IPS DF 4.7 (cell line): ENCODE measurements at regions not wholly inside any gene's neighbourhood (a gene's known extent, or its start where the extent isn't known, plus 50 kb on each side); places are given as distances from the start of the nearest gene placed in this dataset.
"Not testable (repeated sequence)": the region's sequence is repeated elsewhere in the genome, so short reads cannot be mapped to it uniquely, and the experiment has no call there.

Source experiments
- DNase-seq: peaks from one replicate; pipeline ENCODE4 v3.0.0-alpha.2; 2013; ENCODE audit warnings: low spot score; ENCODE audit errors: extremely low read depth

DNA sequence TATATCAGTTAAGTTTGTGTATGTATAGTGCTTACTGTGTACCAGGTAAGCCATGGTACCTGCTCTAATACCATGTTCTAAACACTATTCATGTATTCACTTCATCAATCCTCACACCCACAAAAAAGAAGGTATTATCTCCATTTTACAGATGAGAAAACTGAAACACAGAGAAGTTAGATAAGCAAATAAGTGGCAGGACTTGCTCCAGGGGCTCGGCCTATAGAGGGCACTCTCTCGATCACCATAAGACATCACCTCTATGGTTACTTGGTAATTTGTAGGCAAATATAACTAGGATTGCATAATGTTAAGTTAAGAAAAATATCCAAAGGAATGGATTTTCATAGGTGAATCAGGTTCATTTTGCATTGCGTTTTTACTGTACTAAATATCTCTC, 118.1 kb upstream of the FN1 start:
- no peak for DNase-seq

DNA sequence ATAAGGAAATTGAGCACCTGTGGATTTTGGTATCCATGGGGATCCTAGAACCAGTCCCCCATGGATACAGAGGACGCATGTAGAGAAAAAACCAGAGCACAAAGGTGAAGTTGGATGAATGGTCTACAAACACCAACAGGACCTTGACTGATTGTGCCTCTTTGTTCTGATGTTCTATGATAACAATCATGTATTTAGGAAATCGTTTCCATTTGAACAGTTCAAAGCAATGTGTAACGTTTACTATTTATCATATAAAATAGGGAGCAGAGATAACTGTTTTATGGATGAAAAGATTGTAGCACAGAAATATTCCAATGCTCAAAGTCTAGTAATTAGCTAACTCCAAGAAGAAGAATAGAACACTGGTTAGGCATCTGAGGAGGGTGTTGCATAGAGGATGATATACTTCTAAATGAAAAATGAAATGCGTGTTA, 116.3 kb upstream of the FN1 start:
- DNase-seq, result no peak

DNA sequence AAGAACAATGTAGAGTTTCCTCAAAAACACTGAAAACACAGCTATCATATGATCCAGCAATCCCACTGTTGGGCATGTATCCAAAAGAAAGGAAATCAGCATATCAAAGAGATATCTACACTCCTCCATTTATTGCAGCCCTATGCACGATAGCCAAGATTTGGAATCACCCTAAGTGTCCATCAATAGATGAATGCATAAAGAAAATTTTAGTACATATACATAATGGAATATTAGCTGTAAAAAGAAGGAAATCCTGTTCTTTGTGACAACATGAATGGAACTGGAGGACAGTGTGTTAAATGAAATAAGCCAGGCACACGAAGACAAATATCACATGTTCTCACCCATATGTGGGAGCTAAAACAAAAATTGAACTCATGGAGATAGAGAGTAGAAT, 114.5 kb upstream of the FN1 start:
- no peak for DNase-seq

DNA sequence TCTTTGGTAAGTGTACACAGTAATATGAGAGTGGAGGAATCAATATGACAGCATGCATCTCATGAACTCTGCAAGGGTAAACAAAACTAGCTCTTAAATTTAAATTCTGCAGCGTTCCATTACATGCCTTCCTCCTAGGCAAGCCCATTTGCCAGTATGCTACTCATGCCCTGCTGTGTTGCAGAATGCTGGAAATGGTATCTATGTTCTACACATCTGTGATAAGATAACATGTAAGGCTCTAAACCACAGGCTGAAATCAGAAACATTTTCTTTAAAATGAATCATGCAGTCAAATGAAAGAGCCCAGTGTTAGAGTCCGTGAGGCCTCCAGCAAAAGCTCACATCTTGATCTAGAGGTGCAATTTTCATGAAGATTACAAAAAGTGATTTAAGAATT, 112.8 kb upstream of the FN1 start:
- no peak for DNase-seq

DNA sequence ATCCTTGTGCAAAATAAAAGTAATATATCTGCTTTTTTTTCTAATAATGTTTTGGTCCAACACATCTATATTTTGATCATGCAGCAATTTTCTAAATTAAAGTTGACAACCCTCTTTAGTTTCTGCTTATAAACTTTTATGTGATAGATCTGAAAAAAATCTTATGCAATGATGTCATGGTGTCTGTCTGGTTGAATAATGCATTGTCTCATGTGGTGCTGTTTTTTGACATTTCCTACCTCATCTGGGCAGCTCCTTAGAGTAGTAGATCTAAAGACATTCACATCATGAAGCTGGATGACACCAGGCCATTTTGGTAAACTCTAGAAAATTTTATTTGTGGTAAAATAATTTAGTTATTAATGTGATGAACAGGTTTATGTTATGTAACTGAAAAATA, 106.8 kb upstream of the FN1 start:
- no peak for DNase-seq

DNA sequence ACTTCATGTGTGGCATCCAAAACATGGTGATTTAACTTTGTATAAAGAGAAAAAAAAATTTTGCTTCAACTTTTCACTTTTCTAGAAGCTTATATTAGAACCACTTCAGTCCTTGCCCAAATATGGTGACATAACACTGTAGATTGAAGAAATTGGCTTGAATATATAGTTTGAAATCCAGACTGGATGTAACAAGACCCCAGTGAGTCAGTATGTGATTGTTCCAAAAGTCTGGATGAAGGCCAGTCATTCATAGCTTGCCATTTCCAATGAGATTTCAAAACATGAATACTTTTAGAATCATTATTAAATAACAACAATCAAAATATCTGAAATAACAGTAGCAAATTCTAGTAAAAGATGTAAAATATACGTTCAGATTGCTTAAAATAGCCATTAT, 104.8 kb upstream of the FN1 start:
- no peak for DNase-seq

DNA sequence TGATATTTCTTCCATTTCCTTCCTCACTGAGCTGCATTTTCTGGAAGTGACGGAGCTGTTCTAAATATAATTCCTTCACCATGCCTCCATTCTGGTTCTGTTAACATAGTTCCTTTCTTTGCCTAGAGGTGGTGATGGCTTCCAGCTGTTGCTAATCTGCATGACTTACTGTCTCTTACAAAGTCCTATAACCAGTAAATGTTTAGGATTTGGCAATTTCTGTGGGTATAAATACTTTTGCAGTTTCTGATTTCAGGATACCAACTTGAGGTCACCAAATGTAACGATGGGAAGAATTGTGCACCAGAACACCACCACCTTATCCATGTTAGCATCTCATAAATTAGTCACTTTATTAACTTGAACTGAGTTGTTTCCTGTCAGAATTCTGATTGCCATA, 101.7 kb upstream of the FN1 start:
- DNase-seq, result no peak

DNA sequence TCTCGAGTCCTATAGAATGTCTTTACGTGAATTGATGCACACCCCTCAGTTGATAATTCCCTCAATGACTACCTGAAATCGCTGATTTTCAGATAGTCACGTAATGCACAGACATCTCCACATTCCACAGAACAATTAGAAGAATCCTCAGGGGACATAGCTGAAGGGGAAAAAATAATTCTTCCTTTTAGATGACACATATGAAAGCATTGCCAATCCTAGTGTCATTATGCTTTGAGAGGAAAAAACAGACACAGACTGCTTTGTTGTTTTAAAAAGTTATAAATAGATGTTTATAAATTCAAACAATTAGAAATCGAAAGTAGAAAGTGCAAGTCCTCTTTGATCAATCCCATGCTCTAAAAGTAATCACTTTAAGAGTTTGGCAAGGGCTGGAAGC, 100.6 kb upstream of the FN1 start:
- DNase-seq, result no peak

DNA sequence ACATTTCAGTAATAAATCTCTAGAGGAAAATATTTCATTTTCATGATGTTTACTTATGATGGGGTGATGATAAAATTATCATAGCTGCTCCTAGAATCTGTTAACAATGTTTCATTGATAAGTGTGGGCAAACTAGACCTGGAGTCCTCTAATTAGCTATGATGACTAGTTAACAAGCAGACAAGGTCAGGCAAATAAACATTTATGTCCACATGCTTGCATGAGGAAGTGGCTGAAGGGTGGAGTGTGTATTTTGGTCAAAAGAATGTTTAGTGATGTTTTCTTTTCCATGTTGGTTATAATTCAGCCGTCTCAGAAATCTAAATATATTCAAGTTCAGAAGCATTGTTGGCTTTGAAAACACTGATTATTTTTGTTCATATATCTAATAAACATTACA, 99.9 kb upstream of the FN1 start:
- DNase-seq, result no peak

DNA sequence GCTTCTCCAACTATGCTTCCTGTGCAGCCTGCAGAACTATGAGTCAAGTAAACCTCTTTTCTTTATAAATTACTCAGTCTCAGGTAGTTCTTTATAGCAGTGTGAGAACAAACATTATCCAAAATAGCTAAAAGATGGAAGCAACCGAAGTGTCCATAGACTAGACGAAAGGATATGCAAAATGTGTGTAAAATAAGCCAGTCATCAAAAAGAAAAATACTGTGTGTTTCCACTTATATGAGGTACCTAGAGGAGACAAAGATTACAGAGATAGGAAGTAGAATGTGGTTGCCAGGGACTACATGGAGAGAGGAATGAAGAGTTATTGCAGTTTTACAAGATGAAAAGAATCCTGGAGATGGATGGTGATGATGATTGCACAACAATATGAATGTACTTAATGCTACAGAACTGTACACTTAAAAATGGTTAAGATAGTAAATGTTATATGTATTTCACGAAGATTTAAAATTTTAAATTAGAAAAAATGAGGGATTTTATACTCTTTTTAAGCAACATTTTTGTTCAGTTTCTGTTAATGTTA, 99.3 kb upstream of the FN1 start:
- no peak for DNase-seq

DNA sequence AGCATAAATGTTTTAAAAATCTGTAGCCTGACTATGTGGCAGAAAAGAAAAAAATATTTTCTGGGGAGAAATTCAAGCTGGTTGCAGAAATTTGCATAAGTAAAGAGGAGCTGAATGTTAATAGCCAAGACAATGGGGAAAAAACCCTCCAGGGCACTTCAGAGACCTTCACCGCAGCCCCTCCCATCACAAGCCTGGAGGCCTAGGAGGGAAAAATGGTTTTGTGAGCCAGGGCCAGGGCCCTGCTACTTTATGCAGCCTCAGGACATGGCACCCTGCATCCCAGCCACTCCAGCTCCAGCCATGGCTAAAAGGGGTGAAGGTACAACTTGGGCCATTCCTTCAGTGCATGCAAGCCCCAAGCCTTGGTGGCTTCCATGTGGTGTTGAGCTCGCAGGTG, 97.8 kb upstream of the FN1 start:
- not testable (repeated sequence) for DNase-seq

DNA sequence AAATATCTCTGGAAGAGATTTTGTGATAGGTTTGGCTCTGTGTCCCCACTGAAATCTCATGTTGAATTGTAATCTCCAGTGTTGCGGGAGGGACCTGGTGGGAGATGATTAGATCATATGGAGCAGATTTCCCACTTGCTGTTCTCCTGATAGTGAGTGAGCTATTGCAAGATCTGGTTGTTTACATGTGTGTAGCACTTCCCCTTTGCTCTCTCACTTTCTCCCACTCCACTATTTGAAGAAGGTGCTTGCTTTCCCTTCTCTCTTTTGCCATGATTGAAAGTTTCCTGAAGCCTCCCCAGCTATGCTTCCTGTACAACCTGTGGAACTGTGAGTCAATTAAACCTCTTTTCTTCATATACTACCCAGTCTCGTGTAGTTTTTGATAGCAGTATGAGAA, 97.0 kb upstream of the FN1 start:
- no peak for DNase-seq

DNA sequence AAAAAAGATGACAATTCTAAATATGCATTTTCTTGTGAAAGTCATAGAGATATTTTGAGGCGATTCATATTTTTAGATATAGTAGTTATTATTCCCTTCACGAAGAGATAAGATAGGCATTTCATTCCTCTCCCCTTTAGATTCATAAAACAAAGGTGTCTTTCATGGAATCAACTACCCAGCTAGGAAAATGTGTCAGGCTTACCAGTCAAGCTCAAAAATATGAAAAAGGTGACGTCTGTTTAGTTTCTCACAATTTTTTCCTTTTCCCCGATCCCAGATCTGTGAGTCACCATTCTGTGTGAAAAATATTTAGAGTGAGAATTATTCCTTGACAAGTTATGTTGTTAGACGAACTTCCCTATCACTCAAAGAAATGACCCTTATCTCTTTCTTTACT, 95.4 kb upstream of the FN1 start:
- no peak for DNase-seq

DNA sequence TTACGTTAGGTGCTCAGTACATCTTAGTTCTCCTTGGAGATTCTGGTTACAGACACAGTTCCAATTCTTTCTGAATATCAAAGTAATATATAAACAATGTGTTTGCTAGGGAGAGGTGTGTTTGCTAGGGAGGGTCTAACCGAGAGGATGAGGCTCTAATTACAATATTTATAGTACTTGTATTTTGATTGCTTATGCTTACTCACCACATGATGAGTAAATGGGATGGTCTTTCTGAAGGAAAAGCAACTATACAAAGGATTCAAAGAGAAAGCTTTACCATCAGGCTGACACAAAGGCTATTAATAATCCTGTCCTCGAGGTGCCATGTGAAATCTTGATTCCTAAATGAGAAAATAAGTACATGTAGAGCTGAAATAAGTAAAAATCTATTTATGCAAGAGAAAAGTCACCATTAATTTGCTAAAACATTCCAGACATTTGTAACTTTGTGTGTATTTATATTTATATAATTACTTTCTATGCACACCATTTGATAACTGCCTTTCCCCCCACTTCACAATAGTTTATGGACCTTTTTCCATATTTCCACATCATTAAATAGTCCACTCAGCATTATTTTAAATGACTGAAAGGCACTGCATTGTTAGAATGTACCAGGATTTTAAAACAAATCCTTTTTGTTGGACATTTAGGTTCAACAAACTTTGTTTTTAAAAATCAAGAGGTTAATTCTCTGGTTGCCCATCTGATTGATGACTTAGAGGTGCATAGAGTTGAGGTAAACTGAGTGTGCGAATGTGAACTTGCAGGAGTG, 94.5 kb upstream of the FN1 start:
- DNase-seq, result no peak

DNA sequence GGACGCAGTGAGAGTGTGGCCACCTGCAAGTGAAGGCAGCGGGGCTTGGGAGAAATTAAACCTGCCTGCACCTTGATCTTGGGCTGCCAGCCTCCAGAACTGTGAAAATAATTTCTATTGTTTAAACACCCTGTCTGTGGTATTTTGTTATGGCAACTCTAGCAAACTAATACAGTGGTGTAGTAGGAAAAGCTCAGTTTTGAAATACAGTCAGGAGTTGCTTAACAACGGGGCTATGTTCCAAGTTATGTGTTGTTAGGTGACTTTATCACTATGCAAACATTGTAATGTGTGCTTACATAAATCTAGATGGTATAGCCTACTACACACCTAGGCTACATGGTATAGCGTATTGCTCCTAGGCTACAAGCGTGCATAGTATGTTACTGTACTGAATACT, 93.4 kb upstream of the FN1 start:
- no peak for DNase-seq

DNA sequence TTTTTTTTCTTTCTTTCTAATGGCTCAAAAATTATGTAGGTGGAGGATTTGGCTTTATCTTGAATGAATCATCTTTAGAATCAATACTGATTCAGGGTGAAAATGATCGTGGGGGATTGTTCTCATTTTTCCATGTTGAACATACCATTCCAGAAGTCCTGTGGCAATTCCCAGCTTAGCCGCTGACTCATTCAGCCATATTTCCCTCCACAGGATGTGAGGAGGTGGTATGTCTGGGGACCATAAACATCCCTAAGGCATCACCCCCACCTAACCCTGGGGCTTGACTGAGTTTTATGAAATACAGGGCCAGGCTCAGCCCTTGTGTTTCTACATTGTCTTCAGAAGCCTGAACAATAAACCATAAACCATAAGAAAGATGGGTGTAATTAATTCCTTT, 92.7 kb upstream of the FN1 start:
- no peak for DNase-seq

DNA sequence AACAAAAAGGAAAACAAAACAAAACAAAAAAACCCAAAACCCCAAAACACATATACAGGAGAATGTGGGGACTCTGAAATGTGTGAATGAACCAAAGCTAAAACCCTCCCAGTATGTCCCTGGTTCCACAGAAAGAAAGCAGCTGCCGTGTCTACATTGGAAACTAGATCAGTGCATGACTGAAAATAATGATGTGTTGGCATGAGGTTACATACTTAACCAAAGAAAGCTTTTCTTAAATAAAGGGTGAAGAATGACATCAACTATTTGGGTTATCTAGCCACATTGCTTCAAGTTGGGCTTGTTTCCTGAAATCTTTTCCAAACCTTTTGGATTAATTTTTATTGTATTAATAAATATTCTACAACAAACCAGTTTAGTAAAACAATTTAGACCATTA, 91.9 kb upstream of the FN1 start:
- no peak for DNase-seq

DNA sequence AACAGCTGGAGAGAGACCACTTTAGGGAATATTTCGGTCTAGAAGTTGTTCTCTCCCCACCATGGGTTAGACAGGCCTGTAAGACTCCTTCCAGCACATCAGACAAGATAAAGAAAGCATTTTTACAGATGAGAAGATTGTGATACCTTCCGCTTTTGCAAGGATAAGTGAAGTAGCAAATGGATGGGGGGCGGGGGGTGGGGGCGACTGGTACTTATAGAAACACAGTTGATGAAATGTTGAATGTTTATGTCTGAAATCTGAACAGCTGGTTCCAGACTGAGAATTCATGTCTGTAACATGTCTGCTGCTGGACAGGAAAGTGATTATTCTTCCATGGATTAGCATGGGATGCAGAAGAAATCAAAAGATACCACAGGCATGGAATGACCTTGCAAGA, 90.5 kb upstream of the FN1 start:
- DNase-seq, result no peak

DNA sequence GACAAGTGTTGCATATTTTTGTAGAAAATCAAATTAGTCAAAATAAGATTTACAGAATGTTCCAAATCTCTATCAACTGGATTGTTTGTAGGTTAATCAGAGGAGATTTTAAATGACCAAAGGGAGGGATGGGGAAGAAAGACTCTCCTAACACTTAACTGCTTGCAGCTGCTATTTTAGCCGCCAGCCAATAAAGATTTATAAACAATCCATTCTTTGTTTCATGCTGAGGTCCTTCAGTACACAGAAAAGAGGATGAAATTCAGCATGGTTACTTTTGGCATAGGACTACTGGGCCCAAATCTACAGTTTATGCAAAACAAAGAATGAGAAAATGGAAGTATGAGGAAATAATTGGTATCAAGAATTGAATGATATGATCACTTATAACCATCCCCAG, 86.4 kb upstream of the FN1 start:
- no peak for DNase-seq

DNA sequence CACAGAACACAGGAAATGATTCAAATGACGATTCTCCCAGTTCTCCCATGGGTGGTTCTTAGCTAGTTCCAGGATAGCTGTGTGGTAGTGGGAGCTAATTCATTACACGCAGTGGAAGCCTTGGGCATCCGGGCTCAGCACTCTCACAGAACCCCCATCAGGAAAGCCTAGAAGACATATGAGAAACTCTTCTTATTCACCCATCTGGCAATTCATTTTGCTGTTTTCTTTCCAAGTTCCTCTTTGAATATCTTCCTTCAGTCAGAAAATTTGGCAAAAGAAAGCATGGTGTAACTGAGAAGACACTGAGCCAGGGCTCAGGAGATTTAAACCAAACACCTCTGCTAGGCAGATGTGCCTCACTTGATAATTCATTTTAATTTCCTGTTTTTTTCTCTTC, 85.2 kb upstream of the FN1 start:
- no peak for DNase-seq

DNA sequence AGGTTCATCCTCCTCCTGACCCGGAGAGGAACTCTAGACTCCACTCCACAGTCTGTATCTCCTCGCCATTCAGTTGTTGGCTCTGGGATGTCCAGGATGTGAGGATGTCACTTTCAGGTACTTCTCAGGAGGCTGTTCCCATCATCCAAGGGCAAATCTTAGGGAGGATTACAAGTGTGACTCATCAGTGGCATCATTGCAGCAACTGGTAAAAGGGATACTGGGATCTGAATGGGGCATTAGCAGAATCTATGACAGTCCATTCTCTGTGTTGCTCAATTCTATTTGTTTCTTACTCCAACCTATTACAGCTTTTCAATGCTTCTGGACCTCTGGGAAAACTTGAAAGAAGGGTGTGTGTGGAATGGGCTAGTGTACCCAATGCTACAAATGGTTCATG, 81.5 kb upstream of the FN1 start:
- DNase-seq, result no peak

DNA sequence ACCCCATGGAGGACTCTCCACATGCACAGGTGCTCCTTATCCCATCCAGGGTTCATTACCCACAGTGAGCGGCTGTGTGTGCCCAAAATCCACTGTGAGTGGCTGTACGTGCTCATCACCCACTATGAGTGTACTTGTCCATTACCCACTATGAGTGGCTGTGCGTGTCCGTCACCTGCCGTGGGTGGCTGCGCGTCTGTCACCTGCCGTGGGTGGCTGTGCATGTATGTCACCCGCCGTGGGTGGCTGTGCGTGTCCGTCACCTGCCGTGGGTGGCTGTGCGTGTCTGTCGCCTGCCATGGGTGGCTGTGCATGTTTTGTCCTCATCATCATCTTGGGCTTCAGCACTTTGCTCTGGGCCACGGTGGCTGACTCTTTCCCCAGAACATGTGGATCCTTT, 78.6 kb upstream of the FN1 start:
- DNase-seq, result no peak

DNA sequence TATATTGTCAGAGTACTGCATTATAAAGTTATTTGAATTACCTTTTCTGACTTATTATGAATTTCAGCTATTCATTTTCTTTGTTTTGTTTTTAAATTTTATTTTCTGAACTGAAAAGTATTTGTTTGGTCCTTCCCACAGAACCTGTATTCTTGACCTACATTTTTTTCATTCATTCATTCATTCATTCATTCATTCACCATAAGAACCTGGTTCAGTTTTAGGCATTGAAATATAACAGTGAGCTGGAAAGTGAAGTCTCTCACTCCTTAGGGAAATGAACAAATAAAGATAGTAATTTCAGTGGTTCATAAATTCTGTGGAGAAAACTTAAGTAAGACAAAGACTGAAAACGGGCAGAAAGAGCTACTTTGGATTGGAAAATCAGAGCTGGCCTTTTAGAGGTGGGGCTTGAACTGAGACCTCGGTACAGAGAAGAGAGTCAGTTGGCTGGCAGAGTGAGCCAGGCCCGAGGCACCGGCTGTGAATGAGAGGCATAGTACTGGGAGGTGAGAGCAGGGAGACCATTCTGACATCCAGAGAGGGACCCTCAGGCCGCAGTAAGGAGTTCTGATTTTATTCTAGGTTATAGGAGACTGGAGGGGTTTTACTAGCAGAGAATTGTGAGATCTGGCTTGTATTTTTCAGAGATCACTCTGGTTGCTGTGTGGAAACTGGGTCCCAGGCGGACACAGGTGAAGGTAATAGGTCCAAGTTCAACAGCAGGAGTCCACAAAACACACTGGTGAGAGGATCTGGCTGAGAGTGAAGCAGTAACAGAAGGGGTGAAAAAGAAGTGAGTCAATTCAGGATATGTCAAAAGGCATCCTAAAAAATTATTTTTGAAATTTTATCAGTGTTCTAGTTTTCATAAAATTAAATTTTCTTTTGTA, 75.8 kb upstream of the FN1 start:
- no peak for DNase-seq
